ENCODE measurements at regions not wholly inside any gene's neighbourhood (a gene's known extent, or its start where the extent isn't known, plus 50 kb on each side); places are given as distances from the start of the nearest gene placed in this dataset.
A peak's percentile ranks its signal among the peaks of the same experiment; 100 is the strongest.

DNA sequence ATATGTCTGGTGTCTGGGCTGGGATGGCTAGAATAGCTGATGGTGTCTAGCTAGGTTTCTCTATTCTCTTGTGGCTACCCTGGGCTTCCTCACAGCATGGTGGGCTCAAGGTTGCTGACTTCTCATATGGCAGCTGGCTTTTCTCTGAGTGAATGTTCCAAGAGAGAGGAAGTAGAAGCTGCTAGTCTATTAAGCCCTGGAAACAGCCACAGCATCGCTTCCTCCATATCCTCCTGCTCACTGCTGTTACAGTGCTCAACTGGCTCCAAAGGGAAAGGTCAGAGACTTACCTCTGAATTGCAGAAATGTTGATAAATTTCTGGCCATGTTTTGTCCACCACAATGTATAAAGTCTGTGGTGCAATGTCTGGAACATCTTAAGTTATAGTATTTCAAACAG lies 299.9 kb upstream of the ADAMTS9 start:
- DNase-seq = no peak

DNA sequence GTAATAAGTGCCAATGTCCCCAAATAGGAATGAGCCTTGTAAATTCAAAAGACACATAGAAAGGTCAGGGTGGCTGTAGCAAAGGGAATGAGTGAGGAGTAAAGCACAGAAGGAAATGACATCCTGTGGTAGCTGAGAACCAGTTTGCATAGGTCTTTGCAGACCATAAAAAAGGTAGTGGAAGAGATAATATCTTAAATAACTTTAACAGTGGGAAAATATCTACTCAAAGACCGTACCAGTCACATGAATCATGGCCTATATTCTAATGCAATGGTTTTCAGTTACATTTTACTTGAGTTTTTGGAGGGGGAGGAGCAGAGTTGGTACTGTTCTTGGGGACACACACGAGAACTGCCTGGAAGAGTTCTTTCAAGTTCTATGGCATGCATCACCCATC lies 297.3 kb upstream of the ADAMTS9 start:
- no peak for DNase-seq

DNA sequence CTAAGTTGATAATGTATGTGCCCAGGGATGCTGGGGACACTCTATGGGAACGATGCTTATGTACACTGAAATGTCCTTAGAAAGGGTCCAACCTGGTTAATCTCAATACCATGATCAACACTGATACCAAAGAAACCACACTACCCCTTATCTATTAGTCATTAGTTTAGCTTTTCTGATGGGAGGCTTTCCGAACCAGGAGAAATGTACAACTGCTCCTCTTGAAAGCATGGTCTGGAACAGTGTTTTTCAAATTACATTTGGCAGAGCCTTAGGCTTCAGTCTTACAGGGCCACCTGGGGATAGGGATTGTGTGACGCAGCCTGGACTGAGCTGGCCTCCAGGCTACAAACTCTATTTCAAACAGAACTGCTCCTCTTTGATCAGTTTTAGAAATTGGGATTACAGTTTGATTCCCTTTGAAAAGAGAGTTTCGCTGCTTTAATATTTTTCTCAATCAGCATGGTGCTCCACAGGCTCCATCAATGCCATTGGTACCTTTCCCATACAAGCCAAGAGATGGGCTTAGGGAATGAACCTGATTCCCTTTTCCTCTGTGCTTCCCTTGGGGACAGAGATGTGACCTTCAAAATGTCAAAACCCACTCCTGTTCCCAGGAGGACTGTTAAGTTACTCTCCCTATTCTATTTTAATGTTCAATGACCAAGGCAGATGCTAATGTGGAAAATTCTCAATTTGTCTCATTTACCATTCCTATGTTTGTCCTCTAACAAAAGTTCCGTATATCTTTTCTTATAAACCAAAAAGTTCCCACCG lies 296.0 kb upstream of the ADAMTS9 start:
- no peak for DNase-seq

DNA sequence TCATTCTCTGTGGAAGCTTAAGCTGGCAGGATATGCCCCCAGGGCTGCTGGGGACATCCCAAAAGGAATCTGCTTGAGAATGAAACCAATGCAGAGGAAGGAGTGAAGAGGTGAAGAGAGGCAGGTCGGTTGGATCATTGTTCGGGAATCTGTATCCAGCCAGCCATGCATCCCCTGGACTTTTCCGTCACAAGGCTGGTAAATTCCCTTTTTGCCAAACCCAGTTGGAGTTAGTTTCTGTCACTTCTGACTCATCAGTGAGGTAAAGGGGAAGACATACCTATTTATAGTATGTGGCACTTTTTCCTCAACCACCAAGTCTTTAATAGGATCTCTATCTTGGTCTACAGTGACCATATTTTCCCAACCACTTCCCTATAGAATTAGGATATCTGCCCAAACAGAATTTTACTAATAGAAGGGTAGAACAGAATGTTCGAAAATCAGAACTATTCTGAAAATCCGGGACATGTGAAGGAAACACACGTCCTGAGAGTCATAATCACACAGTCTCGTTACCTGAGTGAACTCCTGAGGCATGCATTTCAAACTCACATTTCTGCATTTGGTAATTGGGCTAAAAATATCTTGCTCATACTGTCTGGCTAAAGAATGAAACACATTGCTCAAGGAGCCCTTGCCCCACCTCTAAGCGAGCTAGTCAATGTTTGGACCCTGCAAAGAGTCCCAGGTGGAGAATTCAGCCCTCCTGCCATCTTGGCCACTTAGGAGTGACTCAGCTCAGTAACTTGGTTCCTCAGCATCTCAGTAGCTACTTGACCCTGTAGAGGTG lies 289.7 kb upstream of the ADAMTS9 start:
- DNase-seq = no peak

DNA sequence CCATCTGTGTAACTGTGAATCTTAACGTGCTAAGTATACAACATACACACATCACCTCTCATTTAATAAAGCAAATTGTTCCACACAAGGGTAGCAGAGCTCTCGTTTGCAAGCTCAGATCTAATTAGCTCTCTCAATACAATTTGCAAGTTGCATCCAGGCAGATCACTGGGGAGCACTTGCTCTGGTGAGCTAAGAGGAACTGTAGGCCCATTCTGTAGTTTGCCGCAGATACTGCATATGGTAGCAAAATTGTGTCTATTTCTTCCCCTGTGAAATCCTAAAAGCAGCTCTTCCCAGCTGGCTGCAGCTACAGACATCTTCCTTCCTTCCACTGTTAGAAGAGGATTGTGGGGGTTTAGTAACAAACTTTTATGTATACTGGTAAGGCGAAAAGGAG lies 288.7 kb upstream of the ADAMTS9 start:
- no peak for DNase-seq

DNA sequence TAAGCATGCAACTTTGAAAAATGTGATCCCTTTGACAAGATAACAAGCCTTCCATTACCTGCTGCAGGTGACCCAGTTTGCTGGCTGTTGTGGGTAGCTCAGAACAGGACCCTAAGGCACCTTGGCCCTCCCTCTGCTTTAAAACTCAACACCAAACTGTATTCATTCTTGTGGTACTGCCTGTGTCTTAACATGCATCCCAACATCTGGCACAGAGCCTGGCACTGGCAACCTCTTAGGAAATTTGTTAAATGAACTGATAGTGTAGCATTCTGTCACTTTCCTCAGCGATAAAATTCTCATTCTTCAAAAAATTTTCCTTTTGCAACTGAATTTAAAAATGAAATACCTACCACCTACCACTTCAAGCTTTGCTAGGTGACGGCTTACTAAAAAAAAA lies 287.3 kb upstream of the ADAMTS9 start:
- no peak for DNase-seq

DNA sequence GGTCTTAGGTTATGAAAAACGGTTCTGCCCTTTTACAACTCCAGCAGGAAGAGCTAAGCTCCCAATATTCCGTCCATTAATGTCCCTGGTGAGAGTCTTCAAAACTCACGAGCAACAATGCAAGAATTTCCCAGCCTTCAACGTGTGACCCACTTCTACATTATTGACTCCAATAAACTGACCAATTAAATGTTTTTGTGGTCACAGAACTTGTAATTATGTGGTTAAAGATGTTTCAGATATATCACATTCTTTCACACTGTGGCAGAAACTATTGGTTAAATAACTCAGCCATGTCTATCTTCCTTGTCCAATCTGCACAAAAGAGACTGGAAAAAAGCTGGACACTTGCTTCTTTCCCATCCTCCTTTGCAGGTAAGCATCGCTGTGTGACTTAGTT lies 286.6 kb upstream of the ADAMTS9 start:
- no peak for DNase-seq

DNA sequence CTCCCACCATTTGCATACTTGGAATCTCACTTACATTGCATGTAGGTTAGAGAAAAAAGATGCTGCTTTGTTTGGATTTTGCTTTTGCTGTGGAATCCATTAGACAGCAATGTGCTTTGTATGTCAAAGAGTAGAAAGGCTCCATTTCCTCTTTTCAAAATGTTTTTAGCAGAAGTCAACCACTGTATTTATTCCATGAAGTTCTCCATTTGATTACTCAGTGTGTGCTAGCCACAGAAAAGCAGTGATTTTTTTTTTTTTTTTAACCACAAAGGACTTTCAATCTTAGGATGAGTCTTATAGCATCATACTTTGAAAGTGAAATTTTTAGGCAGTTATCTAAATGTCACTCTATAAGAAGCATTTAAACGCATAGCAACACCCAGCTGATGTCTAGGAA lies 285.0 kb upstream of the ADAMTS9 start:
- DNase-seq = no peak

DNA sequence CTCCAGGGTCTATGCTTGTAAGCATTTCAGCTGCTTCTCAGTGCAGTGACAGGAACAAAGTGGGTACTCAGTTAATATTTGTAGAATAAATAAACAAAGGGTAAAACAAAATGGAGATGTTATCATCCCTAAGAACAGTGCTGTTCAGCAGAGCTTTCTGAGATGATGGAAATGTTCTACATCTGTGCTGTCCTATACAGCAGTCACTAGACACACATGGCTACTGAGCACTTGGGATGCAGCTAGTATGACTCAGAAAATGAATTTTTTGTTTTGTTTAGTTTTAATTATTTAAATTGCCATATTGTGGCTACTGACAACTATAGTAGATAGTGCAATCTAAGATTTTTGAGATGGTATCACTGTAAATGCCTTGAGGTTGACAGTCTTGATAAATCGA lies 283.8 kb upstream of the ADAMTS9 start:
- no peak for DNase-seq

DNA sequence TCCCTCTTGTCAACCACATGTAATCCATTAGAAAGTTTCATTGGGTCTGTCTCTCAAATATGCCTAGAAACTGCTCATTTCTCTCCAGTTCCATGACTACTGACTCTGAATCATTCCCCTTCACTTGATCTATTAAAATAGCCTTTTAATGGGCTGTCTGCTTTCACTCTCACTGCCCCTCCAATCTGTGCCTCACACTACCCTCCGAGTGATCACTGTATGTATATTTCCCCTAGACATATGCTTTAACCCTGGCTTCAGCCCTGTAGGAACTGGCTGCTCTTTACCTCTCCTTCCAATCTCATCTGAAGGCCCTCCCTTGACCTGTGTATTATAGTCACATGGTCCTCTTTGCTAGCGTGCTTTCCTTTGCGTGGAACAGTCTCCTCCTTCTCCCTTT lies 282.8 kb upstream of the ADAMTS9 start:
- DNase-seq = no peak

DNA sequence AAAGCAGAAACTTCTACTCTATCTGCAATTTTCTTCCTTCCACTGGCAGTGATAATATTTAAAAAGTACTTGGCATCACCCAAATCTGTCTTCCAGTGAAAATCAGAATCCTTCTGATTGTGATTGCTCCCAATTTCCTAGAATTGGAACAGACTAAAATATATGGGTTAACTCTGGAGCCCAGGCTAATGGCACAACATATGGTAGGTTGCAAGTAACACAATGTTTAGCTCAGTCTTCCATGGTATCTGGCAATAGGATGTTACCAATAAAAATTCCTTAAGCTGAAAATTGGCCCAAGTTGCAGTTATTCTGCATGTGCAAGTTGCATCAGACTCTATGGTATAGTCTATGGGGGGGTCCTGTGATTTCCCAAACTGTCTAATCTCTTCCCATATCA lies 273.5 kb upstream of the ADAMTS9 start:
- DNase-seq = no peak

DNA sequence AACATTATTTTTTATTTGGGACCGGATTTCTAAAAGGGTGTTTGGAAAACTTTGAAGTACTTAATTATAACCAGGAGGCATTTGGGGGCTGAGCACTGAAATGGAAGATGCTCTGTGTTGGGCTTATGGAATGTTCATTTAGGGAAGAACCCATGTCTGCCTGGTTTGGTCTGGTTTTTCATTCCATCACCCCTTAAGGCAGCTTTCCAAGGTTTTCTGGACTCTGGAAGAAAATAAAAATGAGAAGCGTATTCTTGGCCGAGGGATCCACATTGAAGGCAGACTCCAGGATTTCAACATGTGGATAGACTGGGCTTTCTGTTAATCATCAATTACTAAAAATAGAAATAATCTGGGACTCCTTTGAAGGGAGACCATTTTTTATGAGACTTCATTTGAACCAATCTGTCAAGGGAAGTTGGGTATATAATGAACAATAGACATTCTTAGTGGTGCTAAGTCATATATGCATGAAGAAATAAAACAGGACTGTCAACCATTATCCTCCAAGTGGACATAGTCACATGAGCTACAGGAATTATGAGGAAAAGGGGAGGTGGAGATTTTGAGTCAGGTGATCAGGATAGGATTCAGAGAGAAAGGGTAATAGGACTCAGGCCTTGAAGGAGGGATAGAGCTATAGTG lies 270.5 kb upstream of the ADAMTS9 start:
- DNase-seq = no peak

DNA sequence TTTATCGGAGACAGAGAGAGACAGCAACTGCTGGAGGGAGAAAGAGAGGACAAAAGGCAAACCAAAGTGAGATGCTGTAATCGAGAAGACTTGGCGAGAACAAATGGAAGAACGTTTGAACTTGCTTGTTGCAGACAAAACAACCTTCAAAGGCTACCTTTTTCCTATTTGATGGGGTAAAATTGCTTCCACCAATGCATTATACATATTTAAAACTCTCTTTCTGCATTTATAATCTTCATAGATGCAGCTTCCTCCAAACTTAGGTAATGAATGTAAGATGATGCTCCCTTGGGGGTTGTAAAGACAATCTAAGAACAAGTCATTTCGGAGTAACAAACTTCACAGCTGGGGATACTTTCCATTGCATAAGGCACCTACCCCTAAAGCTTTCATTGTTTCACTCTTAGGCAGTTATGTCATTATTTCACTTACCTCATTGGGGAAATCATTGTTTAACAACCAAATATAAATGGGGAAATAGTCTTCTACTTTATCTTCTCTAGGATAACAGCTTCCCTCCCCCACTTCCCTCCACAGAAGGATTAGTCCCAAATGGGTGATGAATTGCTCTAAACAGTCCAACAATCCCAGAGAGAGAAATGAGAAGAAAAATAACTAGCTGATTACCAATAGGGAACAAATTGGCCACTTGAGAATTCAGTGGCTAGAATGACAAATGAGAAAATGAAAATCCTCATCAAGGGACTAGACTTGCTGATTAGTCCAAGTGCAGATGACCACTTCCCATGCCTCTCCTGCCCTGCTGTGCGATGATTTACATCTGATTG lies 269.8 kb upstream of the ADAMTS9 start:
- DNase-seq = no peak

DNA sequence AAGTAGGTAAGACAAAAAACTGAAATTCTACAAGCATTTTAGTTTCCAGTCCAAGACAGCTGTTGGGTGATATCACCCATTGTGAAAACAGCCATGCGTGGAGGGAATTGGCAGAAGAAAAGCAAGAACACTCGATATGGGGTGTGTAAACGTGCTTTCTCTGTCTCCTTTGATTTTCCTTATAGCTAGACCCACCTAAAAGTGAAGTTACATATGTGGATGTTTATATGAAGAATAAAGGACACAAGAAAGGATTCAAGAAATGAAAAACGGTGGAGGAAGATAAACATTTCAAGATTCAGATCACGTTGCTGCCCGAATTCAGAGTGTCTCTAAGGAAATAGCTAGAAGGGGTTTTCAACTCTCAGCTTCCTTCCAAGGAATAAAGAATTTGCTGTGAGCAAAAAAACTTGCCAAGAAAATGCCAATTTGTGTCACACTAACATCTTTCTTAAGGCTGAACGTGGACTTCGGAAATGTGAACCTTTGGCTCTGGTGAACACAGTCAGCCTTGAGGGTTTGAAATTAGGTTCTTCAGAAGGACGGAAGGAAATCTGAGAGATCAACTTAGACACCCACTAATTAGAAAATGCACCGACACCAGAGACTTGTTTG lies 269.0 kb upstream of the ADAMTS9 start:
- no peak for DNase-seq

DNA sequence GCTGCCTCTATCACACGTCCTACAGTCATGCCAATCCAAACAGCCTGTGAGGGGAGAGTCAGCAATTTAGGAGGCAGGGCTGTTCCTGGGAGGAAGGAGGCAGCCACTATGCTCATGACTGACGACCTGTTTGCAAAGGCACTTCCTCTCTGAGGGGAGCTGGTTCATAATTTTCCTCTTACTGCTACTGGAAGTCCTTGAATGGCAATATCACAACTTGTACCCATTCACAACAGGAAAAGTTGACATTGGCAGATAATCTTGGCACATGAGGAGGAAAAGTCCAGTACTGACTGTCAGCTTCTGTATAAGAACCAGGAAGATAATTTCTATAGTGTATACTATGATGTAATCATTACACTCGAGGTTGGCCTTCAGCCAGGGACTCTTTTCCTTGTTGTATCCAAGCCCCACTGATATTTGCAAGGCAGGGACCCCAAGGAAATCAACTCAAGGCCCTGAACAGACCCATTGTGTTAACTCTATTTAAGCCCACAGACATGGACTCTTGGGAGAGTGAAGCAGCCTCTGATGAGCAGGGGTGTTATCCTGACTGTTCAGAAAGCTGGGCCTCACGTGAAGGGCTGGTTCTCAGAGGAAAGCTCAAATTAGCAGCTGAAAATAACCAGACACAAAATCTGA lies 267.3 kb upstream of the ADAMTS9 start:
- DNase-seq = no peak

DNA sequence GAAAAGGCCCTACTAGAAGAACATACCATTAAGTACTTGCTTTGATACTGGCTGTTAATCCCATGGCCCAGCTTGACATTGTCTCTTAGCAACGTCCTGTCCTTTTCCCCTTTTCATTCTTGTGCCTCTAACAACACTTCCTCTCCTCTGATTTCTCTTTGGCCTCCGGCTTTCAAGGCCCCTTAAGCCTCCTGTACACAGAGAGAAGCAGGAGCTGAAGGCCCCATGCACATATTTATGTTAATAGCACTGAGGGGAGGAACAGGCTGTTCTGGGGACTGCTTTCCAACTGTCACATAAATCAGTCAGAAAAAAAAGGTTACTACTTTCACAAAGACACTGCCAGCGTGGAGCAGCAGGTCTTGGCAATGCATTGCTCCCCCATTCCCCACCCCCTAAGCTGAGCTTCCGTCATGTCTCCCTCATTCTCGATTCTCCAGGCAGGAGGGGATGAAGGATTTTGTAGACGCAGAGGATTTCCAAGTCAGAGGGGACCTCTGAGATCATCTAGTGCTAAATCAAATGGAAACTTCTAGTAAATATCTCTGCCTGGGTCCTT lies 257.4 kb upstream of the ADAMTS9 start:
- peak; percentile 3 for DNase-seq

DNA sequence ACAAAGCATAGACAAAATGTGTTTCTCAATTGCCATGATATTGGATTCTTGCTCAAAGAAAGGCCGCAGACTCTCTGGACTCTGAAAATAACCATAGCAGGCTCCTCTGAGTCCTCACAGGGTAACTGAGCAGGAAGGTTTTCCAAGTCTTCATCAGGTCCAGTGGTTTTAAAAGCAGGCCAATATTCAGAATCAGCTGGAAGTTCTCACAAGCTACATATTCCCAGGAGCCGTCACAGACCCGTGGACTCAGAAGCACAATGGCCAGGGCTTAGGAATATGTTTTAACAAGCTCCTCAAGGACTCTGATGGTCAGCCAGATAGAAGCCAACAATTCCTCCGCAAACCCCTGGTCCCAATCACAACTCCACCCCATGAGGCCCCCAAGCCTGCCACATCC lies 256.1 kb upstream of the ADAMTS9 start:
- no peak for DNase-seq

DNA sequence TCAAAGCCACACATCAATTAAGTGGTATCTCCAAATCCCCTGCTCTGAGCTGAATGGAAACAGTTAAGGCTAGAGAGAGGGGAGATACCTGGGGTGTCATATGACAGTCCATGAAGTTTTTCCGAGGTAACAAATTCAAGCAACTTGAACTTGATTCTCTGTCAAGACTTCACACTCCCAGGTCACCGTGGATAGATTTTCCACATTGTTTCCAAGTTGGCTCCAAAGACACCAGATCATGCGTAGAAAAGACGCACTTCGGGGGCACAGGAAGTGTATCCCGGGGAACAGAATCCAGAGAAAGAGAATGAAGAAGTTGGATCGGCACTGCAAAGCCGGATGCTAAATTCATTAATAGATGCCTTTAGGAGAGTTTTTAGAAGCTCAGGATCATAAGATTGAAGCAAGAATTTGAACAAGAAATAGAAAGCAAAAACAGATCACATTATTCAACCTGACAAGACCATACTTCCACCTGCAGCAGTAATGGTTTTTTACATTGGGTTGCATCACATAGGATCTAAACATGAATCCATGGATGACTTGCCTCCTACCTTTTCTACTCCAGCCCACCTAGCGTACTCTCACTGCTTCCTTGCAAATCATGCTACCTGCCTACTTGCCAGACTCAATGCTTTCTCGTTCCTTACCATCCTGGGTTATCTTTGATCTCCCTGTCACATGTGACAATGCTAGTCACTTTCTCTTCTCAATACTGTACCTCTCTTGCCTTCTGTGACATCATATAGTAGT lies 253.0 kb upstream of the ADAMTS9 start:
- DNase-seq = no peak

DNA sequence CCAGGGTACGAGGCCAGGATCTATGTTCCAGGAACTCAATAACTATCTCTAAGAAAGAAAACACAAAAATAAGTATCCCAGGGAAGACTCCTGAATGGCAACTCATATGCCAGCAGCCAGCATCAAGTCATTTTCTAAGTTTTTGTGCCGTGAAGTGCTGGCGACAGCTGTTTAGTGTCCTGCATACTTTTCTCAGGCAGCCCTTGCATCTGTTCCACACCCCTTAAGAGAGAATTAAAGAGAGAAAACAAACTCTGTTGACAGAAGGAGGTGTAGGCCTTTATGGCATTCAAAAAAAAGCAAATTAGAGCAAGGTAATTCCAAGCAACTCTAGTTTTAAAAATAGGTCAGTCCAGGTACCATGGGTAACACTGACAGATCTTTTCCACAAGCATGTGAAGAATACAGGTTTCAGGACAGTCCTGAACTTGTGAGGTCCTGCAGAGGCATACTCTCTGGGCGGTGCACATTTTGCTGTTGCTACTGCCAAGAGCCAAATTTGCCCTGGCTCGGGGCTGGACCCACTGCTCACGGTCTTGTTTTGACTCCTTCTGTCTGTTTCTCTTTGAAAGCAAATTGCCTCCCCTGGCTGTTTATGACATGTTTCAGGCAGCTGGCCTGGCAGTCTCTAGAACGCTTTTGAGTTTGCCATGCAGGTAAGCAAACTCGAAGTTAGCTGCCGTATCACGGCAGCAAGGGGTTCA lies 252.1 kb upstream of the ADAMTS9 start:
- DNase-seq = no peak

DNA sequence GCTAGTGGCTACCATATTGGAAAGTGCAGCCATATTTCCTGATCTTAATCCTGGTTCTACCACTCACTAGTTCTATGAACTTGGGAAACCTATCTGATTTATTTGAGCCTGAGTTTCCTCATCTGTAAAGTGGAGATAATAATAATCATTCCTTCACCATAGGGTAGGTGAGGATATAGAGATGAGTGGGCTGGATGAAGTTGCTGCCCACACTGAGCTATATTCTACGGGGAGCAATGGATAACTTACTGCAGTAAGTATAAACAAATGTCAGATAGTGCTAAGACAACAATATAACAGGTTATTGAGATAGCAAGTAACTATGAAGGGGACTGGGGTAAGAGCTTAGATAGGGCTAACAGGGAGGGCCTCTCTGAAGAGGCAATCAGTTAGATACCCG lies 251.5 kb upstream of the ADAMTS9 start:
- no peak for DNase-seq

DNA sequence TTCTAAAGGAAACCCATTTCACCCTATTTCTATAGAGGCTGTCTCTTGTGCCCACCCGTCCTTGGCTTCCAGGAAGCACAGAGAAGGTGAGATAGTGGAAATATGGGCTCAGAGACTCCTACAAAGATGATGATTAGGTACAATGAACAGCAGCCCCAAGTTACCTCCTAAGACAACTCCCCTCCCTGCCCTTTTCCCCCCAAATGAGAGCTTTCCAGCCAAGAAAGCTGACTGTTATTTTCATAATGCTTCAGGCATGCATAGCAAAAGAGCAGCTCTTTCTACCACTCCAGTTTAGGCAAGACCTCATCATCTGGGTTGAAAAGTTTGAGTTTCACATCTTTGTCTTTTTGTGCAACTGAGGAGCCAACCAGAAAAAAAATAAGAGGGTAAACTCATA lies 248.8 kb upstream of the ADAMTS9 start:
- DNase-seq = no peak

Data from NCI-H748 treated with DMSO at 0.1 percent for 48 hours (cell line).